NCI-H510A treated with DMSO at 0.1 percent for 48 hours (cell line): ENCODE measurements at regions not wholly inside any gene's neighbourhood (a gene's known extent, or its start where the extent isn't known, plus 50 kb on each side); places are given as distances from the start of the nearest gene placed in this dataset.

Source experiments
- DNase-seq: peaks from one replicate; lab custom pipeline; 2025; lab: John Stamatoyannopoulos, UW

DNA sequence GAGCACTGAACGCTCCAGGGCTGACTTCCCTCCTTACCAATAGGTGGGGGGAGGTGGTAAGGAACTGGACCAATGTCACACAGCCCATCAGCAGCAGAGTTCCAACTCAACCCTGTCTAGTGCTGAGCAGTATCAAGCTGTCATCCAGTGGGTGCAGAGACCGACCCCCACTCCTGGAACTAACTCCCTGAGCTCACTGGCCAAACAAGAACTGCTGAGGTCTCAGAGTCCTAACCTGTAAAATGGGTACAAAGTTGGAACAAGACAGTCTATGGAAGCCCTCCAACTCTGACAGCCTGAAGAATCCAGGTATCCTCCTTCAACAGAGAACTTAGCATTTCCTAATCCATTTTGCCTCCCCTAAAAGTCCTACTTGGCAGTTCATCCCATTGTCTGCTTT is 91.1 kb upstream of the CLMN start:
- DNase-seq = no peak

DNA sequence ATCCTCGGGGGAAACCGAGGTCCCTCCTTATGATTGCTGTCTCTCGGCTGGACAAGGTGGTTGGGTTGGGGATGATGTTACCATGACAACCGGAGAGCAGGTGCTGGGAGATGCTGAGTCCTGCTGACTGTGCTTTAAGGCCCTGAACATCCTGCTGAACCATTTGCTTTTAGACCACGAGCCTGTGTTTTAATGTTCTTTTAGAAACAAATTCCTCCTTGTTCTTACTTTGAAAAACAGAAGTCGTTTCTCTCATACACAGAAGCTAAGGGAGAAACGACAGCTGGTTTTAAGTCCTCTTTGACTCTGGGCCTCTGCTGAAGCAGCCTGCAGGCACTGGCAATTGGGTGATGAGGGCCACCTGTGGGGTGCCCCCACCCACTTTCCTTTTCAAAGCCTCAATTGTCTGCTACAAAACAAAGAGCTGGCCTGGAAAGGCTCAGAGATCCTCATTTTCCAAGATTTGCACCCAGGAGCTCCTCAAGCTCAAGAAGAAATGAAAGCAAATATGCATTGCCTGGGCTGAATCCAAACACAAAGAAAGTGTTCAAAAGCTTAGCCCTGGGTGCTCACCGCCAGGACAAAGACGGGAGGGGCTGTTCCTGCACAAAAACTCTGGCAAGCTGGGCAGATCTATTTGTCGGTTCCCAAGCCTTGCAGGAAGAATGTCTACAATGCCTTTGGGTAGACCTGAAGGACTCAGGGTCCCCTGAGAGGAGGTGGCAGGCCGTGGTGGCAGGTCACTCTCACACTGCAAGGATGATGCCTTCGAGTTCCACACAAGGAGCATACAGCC is 90.0 kb upstream of the CLMN start:
- no peak for DNase-seq

DNA sequence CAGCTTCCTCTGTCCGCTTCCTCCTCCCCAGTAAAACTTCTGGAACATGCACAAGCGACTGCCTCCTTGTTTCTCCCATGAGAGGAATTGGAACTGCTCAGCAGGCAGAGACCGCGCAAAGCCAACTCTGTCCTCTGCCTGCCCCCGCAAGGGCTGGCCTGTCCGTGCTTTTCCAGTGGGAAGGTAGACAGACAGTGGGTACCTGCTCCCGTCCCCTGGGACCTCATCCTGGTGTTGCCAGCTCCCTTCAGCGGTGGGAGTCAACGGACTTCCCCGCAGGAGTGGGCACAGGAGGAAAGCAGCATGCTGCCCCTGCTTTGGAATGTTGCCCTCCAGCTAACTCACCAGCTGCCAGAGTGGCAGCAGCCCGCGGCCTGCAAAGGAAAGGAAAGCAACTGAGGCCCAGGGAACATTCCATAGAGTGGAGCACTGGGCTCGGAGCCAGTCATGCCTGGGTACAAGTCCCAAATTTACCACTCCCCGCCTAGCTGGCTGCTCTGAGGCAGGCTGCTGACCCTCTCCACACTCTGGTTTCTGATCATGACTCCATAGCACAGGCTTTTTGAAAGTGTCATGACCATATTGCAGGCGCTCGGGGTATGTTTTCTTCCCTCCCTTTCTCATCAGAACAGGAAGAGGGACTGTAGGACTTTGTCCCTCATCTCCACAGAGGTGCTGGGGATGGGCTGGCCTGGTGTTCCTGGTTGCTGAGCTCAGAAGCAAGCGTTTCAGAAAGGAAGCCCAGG is 89.2 kb upstream of the CLMN start:
- no peak for DNase-seq

DNA sequence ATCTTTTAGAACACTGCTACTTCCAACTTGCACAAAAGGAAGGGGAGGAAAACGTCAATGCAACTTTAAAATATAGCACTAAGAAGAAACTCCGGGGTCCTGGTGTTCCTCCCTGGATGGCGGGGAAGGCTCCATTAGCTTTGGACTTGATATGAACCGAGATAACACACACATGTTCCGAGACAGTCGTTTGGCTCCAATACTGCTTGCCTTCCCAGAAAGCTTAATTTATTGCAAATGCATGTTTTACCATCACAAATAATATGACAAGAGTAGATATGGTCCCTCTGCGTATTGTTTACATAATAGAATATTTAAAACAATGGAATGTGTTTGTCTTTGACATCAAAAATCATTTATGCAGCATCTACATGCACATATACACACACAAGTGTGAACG is 87.6 kb upstream of the CLMN start:
- no peak for DNase-seq

DNA sequence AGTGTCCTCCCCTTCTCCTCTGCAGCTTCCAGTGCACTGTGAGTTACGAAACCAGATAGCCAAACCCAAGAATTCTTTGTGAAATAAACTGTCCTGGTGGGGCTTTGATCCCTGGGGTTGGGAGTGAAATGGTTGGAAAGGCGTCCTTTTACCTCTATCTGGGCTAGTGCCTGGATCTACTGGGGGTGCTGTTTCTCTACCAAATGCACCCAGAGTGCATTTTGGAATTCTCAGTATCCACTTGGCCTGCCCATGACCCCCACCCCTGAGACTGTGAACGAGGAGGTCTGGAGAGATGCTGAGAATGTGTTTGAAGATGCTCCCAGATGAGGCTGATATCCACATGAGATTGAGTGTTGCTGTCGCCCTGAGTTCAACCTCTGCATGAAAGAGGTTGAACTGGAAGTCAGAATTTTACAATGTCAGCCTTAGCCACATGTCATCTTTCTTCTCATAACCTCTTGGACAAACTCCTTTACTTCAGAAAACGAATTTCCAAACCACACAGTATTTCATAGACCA is 87.1 kb upstream of the CLMN start:
- no peak for DNase-seq

DNA sequence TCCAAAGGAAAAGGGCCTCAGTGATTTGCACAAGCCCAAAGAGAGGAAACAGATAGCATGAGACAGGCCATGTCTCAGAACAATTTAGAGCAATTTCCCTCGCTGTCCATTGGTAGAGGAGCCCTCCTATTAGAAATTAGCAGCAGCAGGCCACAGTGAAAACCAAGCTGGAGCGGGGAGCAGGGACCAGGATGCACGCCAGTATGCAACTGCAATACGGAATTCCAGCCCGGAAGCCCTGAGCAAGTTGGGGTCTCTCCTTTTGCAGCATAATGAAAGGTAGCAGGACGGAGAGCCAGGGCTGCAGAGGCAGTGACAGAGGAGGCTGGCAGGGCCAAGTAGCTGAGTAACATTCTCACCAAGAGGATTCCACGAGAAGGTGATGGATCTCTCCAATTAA is 84.9 kb upstream of the CLMN start:
- DNase-seq = no peak

DNA sequence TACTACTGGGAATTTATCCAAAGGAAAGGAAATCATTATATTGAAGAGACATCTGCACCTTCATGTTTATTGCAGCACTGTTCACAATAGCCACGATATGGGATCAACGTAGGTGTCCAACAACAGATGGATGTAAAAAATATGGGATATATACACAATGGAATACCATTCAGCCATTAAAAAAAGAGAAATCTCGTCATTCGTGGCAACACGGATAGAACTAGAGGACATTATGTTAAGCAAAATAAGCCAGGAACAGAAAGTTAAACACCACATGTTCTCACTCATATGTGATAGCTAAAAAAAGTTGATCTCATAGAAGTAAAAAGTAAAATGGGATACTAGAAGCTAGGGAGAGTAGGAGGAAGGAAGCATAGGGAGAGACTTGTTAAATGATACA is 82.9 kb upstream of the CLMN start:
- no peak for DNase-seq

DNA sequence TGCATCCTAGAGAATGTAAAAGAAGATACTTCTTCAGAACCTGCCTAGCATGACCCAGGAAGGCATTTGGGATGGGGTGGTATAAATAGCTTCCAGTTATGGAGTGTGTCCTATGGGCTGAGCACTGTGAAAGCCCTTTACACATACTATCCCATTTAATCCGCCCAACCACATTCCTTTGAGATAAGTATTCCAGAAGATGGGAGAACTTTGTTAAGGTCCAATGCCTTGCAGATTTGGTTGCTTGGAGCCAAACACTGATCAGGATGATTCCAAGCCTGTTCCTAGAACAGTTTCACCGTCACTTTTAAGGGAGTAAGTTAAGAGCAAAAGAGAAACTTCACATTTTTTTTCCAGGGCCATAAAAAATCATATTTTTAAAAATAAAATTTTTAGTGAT is 82.5 kb upstream of the CLMN start:
- DNase-seq = no peak

DNA sequence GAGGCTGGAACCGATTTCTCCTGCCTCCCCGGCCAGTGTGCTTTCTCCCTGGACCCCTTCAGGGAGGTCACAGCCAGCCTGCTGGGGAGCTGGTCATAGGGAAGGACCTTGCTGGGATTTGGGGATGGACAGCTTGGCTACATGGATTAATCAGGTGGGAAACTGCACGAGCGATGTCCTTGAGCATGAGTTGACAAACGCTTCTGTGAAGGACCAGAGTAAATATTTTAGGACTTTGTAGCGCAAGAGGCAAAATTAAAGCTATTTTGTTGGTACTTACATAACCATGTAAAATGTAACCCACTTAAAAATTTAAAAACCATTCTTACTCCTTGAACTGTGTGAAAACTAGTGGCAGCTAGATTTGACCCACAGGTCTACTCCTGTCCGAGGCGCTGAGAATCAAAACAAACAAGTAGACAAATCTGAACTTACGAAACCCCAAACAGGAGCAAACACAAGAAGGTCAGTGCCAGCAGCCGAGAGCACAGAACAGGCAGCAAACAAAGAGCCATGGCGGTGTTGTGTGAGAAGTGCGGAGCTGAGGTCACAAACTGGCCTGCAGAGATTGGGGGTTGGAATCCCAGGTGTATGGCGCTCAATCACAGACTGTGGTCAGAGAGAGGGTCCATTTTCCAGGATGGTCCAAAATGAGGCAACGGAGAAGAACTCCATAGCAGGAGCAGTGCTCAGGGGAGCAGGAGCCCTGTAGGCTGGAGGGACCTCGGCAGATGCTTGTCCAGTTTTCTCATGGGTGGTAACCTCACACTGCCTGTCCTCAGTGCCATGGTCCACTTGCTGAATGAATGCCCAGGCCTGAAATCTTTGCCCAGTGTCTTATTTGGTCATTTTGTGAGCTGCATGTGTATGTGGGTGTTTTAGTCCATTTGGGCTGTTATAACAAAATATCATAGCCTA is 79.2 kb upstream of the CLMN start:
- no peak for DNase-seq

DNA sequence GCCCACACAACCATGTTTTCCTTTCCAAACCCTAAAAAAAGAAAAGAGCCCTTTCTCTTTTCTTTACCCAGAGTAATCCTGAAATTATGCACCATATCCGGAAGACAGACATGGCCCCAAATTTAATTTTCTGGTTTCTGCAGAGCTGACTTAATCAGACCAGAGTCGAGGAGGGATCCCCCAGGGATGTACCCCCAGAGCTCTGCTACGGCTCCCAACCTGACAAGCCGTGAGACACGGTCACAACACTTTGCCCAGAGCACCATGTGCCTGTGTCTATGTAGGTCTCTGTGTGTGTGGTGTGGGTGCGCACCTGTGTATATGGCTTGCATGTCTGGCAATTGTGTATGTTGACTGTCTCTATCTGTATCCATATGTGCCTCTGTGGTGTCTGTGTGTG is 77.6 kb upstream of the CLMN start:
- no peak for DNase-seq

DNA sequence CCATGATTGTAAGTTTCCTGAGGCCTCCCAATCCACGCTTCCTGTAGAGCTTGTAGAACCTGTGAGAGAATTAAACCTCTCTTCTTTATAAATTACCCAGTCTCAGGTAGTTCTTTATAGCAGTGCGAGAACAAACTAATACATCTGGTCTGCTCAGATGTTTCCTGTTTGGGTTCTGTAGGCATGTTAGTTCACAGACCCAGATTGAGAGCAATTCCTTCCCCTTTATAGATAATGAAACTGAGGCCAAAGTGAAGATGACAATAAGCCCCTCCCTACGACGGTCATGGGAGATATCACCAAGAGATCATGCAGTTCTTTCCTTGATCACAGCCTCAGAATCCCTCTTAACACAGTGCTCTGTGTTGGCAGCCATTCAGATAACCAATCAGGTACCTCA is 76.5 kb upstream of the CLMN start:
- DNase-seq = no peak

DNA sequence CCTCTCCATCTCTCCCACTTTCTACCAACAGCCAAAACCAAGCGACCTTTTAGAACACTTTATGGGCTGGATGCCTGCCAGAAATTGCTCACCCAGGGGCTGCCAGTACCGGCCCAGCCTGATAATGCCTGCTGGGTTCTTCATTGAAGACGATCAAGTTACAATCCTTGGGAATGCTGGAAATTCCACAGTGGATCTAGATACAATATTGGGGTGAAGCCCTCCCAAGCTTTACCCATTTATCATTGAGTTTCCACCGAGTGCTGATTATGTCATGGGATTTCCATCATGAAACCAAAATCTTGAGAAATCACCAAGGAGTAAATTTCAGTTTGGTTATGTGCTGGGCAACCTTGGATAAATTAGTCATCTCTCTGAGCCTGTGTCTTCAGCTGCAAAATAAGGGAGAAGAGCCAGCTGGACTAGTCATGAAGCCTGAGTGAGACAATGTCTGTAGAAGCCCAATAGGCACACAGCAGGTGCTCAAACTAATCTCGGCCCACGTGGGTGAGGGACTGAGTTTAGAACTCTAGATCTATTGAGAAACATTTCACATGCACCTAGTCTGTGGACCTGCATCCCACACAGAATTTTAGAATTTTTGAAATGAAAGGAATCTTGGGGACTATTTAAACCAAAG is 75.5 kb upstream of the CLMN start:
- DNase-seq = no peak

DNA sequence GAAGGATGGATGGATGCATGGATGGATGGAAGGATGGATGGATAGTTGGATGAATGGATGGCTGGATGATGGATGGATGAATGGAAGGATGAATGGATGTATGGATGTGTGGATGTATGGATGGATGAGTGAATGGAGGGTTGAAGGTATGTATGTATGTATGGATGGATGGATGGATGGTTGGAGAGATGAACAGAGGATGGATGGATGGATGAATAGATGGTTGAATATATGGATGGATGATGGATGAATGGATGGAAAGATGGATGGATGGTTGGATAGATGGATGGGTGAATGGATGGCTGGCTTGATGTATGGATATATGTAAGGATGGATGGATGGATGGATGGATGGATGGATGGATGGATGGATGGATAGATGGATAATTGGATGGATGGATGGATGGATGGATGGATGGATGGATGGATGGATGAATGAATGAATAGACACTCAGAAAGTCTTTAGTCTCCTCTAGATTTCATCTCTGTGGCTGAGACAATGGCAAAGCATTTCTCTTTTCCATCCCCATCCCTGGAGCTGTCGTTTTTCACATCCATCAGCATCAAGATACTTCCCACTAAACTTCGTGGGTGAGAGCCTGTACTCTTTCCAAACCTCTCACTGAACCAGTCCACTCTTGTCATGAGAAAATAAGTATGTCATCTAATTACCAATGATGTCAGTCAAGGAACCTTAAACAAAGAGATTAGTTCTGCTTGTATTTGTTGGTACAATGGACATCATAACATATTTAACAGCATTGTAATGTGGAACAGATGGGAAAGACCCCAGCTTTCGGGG is 74.8 kb upstream of the CLMN start:
- DNase-seq = no peak

DNA sequence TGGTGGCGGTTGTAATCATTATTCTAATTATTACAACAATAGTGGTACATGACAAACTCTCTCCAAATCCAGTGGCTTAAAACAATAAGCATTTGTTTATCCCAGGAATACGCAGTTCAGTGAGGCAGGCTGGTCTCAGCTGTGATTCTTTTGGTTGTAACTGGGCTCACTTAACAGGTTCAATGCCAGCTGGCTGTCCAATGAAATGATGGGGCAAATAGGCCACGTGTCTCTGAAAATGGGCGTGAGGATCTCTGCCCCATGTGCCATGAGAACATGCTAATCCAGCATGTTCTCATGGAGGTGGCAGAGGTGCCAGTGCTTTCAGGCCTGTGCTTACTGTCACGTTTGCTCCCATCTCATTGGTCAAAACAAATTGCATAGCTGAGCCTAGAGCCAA is 73.1 kb upstream of the CLMN start:
- DNase-seq = no peak

DNA sequence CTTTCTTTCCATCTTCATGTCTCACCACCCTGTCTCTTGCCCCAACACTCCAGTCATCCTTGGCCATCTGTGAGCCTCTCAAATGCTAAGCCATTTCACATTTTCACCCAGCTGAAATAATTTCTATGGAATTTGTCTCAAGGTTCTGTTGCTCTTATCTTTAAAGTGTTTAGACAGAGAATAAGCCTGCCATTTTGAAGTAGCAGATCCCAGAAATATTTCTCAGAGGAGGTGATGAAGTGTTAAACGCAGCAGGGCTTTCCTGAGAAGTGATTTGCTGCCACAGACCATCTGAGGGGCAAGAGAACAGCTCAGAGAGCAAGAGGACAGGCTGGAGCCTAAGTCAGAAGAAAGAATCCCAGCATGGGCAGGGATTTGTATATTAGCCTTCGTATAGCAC is 71.6 kb upstream of the CLMN start:
- no peak for DNase-seq

DNA sequence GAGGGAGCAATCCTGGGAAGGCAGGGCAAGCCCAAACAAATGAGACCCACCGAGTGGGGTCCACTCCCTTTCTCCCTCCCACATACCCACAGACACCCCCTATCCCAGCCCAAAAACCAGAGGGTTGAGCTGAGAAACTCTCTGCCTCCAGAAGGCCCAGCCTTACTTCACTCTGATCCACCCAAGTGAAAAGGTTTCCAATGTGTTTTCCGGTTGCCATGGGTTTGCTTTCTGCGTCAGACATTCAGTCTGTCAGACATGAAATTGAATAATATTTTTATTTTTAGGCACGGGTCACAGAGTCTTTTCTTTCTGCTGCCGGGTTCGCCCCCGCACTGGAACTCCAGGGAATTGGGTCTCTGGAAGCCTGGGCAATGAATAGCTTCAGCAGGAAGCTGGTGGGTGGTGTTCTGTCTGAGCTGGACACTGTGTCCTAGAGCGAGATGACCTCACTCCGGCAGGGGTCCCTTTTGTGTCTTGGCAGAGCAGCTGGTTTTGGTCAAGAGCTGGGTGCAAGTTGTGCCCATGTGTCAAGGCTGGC is 69.8 kb upstream of the CLMN start:
- DNase-seq = no peak

DNA sequence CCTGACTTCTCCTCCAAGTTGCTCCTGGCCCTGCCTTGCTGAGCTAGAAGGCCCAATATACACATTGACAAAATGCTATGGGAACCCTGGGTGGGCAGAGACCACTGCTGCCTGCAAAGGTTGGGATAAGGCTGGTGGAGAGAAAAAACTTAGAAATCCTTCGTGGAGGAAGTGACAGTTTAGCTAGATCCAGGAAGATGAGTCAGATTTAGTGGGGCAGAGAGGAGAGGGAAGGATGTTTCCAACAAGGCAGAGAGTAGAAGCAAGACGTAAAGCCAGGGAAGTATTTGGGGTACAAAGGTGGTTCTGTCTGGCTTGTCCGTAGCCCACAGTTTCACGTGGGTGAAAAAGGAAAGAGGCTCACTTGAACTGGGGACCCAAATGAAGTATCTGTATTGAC is 69.0 kb upstream of the CLMN start:
- DNase-seq = no peak

DNA sequence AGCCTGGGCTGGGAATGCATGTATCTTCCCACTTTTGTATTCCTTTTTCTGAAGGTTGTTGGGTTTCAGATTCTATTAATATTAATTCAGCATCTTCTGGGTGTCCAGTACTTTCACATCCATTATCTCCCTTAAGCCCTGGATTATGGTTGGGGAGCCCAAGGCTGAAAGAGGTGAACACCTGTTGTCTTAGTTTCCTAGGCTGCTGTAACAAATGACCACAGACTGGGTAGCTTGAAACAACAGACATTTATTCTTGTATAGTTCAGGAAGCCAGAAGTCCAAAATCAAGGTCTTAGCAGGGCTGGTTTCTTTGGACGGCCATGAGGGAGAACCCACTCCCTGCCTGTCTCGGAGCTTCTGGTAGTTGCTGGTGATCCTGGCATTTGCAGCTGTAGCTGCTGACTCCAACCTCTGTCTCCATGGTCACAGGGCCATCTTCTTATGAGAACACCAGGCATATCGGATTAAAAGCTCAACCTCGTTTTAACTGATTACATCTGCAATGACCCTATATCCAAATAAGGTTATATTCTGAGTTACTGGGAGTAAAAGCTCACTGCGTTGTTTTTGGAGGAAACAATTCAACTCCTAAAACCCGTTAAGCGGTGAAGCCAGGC is 68.2 kb upstream of the CLMN start:
- no peak for DNase-seq

DNA sequence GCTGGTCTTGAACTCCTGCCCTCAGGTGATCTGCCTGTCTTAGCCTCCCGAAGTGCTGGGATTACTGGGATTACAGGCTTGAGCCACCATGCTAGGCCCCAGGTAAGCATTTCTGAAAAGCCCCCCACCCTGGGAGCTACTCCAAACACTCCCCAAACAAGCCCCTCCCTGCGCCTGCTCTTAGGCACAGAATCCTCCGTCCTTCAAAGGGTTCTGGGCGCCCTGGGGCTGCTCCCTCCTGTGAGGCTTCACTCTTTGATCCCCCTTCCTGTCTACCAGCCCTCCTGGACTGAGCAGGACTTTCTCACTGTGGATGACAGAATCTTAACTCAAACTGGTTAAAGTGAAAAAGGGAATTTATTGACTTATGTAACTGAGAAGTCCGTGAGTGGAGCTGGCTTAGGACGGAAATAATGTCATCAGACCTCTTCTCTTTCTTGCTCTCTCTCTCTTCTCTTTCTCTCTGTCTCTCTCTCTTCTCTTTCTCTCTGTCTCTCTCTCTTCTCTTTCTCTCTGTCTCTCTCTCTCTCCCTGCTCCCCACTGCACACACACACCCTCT is 66.9 kb upstream of the CLMN start:
- no peak for DNase-seq

DNA sequence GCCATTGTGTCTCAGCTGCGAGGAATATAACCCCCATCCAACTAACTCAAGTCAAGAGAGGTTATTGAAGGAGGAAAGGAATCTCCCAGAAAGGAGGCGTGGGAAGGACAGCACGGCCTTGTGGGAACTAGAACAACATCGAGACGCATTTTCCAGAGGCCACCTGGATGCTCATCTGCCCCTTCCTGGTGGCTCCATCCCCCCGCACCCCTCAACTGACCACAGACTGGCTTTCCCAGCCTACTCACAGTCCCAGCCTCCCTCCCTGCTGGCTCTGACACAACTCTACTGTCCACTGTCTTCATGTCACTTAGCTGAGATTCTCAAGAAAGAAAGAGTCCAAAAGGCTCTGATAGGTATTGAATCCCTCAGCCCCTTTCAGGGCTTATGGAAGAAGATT is 66.0 kb upstream of the CLMN start:
- no peak for DNase-seq
